ENCODE measurements at regions not wholly inside any gene's neighbourhood (a gene's known extent, or its start where the extent isn't known, plus 50 kb on each side); places are given as distances from the start of the nearest gene placed in this dataset.

- no peak for TF ChIP-seq TEAD4 (IDR thresholded peaks at IDR 0.05)
- TF ChIP-seq EP300 (IDR thresholded peaks at IDR 0.05; ENCODE audit: borderline replicate concordance), result no peak
- TF ChIP-seq EGR1 (IDR thresholded peaks at IDR 0.05), result no peak
Measured at GRCh38 chr21:27201197-27201596, 234.3 kb upstream of the ADAMTS5 start.

Data from Ishikawa (cell line).